ENCODE measurements at regions not wholly inside any gene's neighbourhood (a gene's known extent, or its start where the extent isn't known, plus 50 kb on each side); places are given as distances from the start of the nearest gene placed in this dataset.

- Histone ChIP-seq H3K9me3 (ENCODE audit: insufficient read depth, low read length) (no peaks in the 10 kb centered on the region), H3K9me2 (replicated peaks; ENCODE audit: insufficient read depth, low read length) (no peaks in the 10 kb centered on the region), H3K9ac (ENCODE audit: low read length) (no peak overlapping the region), H4K20me1 (ENCODE audit: low read depth, low read length) (no peaks in the 10 kb centered on the region), H3K79me2 (ENCODE audit: insufficient read depth, low read length) (no peaks in the 10 kb centered on the region), H3F3A (ENCODE audit: insufficient read depth) (no peaks in the 10 kb centered on the region), H3K36me3 (ENCODE audit: low read length) (no peaks in the 10 kb centered on the region), H3K4me2 (ENCODE audit: low read depth, low read length, poor library complexity, severe bottlenecking) (no peak overlapping the region), H3K27ac (ENCODE audit: low read depth, low read length) (no peak overlapping the region), H3K4me3 (ENCODE audit: insufficient read depth, low read length, poor library complexity, severe bottlenecking) (no peak overlapping the region), H2AFZ (ENCODE audit: low read depth, low read length, severe bottlenecking) (no peak overlapping the region), H3K27me3 (ENCODE audit: low read length) (no peaks in the 10 kb centered on the region)
- no peak for TF ChIP-seq EZH2phosphoT487 (conservative IDR thresholded peaks at IDR 0.05; ENCODE audit: low read length)
- no peak for TF ChIP-seq CTCF (IDR thresholded peaks at IDR 0.05; ENCODE audit: insufficient read depth, low read length, poor library complexity, severe bottlenecking)
These were observed 112.2 kb upstream of the GJB5 start for GRCh38 chr1:34642679-34643078.

GRCh38 chr1:34645109-34645688 lies 109.6 kb upstream of the GJB5 start:
- Histone ChIP-seq H3K4me2 (ENCODE audit: low read depth, low read length, poor library complexity, severe bottlenecking) (no peak overlapping the region), H3K27me3 (ENCODE audit: low read length) (no peaks in the 10 kb centered on the region), H3K9ac (ENCODE audit: low read length) (no peak overlapping the region), H4K20me1 (ENCODE audit: low read depth, low read length) (no peaks in the 10 kb centered on the region), H3F3A (ENCODE audit: insufficient read depth) (no peaks in the 10 kb centered on the region), H3K36me3 (ENCODE audit: low read length) (no peaks in the 10 kb centered on the region), H3K79me2 (ENCODE audit: insufficient read depth, low read length) (no peaks in the 10 kb centered on the region), H3K9me3 (ENCODE audit: insufficient read depth, low read length) (no peaks in the 10 kb centered on the region), H2AFZ (ENCODE audit: low read depth, low read length, severe bottlenecking) (no peak overlapping the region), H3K4me3 (ENCODE audit: insufficient read depth, low read length, poor library complexity, severe bottlenecking) (no peak overlapping the region), H3K9me2 (replicated peaks; ENCODE audit: insufficient read depth, low read length) (no peaks in the 10 kb centered on the region), H3K27ac (ENCODE audit: low read depth, low read length) (no peak overlapping the region)
- TF ChIP-seq EZH2phosphoT487 (conservative IDR thresholded peaks at IDR 0.05; ENCODE audit: low read length) (no peak), CTCF (IDR thresholded peaks at IDR 0.05; ENCODE audit: insufficient read depth, low read length, poor library complexity, severe bottlenecking) (no peak)

- Histone ChIP-seq H3K27ac (ENCODE audit: low read depth, low read length) (no peak overlapping the region), H3F3A (ENCODE audit: insufficient read depth) (no peaks in the 10 kb centered on the region), H3K9me3 (ENCODE audit: insufficient read depth, low read length) (no peaks in the 10 kb centered on the region), H3K4me2 (ENCODE audit: low read depth, low read length, poor library complexity, severe bottlenecking) (no peak overlapping the region), H4K20me1 (ENCODE audit: low read depth, low read length) (no peaks in the 10 kb centered on the region), H2AFZ (ENCODE audit: low read depth, low read length, severe bottlenecking) (no peak overlapping the region), H3K4me3 (ENCODE audit: insufficient read depth, low read length, poor library complexity, severe bottlenecking) (no peak overlapping the region), H3K9ac (ENCODE audit: low read length) (no peak overlapping the region), H3K79me2 (ENCODE audit: insufficient read depth, low read length) (no peaks in the 10 kb centered on the region), H3K36me3 (ENCODE audit: low read length) (no peaks in the 10 kb centered on the region), H3K27me3 (ENCODE audit: low read length) (no peaks in the 10 kb centered on the region), H3K9me2 (replicated peaks; ENCODE audit: insufficient read depth, low read length) (no peaks in the 10 kb centered on the region)
- TF ChIP-seq EZH2phosphoT487 (conservative IDR thresholded peaks at IDR 0.05; ENCODE audit: low read length) (no peak), CTCF (IDR thresholded peaks at IDR 0.05; ENCODE audit: insufficient read depth, low read length, poor library complexity, severe bottlenecking) (no peak)
These were observed 108.9 kb upstream of the GJB5 start for GRCh38 chr1:34645919-34646318.

Data from SU-DHL-6 (cell line).